CMK (cell line): ENCODE measurements at regions not wholly inside any gene's neighbourhood (a gene's known extent, or its start where the extent isn't known, plus 50 kb on each side); places are given as distances from the start of the nearest gene placed in this dataset.
"Not testable (repeated sequence)": the region's sequence is repeated elsewhere in the genome, so short reads cannot be mapped to it uniquely, and the experiment has no call there.

Experiments used
- DNase-seq: peaks from one replicate; pipeline ENCODE4 v3.0.0-alpha.2; 2010; ENCODE audit warnings: low read depth

DNA sequence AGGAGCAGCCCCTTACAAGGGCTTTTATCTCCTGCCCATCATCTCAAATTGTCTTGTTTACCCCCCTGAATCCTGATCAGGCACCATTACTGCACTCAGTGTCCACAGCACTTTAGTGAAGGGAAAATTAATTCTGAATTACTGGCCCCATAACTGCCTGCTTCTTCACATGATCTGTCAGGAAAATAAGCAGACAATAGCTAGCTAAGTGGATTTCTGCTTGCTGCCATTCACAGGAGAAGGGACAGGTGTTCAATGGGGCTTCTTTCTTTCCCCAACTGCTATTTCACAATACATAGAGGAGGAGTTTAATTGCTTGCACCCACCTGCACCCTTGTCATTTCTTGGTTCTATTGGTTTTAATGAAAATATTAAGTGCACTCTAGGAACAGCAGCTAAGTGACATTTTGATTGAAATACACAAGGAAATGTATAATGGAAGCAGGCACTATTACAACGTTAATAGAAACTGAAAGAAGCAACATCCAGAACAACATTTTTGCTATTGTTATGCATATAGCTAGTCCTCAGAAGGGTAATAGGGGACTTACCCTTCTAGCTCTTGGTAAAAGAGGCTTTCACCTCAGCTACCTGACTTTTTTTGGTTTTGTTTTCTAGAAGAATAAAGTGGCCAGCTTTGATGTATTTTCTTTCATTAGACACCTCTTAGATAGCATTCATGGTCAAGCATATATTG, 599.3 kb upstream of the TLE4 start:
- no peak for DNase-seq

DNA sequence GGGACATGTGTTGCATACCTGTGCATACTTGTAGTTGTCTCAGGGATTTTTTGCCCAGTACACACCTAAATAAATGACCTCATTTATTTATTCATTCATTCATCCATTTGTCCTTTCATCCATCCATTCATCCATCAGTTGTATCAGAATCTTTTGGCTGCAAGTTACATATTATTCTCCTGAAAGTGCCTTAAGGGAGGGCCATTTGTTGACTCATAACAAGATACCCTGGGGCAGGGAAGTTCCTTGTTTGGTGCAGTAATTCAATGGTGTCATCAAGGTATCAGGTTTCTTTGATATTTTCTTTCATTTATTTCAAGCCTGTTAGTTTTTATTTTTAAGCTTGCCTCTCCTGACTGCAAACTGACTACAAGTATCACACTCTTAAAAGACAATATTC, 597.9 kb upstream of the TLE4 start:
- DNase-seq, result no peak

DNA sequence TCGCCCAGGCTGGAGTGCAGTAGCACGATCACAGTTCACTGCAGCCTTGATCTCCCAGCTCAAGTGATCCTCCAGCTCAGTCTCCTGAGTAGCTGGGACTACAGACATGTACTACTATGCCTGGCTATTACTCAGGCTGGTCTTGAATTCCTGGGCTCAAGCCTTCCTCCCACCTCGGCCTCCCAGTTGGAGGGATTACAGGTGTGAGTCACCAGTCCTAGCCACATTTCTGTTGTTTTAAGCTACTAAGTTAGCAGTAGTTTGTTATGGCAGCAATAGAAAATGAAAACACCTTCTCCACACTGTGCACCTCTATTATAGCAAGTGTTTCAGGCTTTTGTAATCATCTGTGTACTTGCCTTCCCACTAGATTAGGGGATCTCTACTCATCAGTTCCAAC, 588.9 kb upstream of the TLE4 start:
- DNase-seq, result no peak

DNA sequence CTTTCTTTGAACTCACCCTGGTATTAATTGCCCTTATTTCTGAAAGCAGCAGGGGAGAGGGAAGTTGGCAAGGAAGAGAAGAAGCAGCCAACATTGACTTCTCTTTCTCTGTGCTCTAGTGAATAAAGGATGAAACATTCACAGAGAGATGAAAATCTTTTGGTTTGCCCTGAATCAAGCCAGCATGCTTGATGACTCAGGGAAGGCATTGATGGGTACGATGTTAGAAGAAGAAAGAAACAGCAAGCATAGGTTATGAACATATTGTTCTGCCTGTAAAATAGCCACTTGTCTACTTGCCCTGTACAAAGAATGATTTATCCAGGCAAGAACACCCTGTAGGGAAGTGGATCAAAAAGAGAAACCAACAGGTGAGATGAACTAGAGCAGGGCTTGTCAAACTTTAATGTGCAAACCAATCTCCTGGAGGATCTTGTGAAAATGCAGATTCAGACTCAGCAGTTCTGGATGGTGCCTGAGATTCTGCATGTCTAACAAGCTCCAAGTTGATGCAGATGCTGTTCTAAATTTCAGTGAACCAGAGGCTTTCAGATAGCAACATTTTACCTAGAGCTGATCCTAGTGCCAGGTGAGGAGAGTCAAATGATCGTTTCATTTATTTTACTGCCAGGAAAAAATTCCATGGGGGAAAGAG, 586.6 kb upstream of the TLE4 start:
- DNase-seq, result no peak

DNA sequence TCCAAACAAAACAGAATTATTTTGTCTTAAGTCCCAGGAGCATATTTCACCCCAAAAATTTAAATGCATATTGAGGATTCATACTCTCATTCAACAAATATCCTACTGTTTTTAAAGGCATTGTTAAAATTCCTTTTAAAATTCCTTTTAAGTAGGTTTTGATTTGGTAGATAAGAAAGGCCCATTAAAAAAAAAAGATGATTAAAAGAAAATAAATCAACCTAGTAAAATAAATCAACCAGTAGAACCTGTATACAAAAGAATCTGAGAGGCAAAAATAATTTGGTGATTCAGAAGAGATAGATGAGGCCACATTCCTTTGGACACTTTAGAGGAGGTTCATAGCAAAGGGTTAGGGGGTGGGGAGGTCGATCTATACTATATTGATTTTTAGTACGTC, 585.3 kb upstream of the TLE4 start:
- DNase-seq, result no peak

DNA sequence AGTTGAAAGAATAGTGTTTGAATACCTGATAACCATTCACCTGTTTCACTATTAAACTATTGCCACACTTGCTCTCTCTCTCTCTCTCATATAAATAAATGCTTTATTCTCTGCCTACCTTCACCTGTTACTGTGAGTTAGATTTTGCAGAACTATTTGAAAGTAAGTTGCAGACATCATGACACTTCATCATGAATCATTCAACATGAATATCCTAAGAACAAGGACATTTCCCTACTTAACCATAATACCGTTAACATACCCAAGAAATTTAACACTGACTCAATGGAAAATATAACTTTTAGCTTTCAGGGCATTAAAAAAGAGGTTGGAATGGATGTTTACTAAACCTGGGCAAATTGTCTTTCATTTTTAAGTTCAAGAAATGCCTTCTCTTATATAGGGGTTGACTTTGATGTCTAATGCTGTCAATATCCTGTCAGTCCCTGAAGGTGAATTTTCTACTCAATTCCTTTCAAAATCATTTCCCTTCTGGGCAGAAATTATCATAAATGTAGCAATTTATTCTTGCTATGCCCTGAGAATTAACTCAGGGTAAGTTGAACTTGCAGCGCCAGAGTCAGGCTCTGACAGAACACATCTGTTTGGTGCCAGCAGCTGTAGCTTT, 582.6 kb upstream of the TLE4 start:
- no peak for DNase-seq

DNA sequence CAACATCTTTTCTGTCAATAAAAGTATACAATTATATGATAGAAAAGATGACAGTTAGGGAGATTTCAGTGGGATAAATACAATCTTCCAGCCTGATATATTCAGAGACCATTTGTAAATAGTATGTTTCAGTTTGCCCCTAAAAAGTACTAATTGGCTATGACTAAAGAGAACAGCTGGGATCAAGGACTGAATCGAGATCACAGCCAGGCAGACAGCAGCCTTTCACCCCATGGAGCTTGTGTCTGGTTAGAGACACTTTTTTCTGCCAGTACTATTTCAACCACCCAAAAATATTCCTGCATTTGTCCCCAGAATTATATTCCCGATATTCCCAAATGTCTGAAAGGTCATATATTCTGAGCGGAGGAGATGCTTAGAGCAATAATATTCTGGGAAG, 577.3 kb upstream of the TLE4 start:
- no peak for DNase-seq

DNA sequence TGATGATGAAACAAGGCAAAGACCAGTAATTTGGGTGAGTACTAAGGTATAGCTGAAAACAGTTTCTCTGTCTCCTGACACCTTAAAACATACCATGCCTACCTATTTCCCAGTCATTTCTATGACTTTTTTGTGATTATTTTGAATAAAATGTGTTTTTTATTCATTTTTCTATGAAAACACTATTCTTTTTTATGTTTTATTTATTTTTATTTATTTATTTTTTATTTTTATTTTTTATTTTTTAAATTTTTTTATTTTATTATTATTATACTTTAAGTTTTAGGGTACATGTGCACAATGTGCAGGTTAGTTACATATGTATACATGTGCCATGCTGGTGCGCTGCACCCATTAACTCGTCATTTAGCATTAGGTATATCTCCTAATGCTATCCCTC, 576.8 kb upstream of the TLE4 start:
- DNase-seq, result not testable (repeated sequence)

DNA sequence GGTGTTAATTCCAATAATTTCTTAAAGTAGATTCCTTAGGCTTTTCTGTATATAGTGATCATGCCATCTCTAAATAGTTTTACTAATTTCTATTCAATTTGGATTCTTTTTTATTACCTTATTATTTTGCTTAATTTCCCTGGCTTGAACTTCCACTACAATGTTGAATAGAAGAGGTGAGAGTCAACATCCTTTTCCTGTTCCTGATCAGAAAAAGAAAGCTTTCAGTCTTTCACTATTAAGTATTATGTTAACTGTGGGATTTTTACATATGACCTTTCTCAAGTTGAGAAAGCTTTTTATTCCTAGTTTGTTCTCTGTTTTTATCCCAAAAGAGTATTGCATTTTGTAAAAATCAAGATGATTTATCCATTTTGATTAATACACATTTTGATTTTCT, 574.5 kb upstream of the TLE4 start:
- no peak for DNase-seq

DNA sequence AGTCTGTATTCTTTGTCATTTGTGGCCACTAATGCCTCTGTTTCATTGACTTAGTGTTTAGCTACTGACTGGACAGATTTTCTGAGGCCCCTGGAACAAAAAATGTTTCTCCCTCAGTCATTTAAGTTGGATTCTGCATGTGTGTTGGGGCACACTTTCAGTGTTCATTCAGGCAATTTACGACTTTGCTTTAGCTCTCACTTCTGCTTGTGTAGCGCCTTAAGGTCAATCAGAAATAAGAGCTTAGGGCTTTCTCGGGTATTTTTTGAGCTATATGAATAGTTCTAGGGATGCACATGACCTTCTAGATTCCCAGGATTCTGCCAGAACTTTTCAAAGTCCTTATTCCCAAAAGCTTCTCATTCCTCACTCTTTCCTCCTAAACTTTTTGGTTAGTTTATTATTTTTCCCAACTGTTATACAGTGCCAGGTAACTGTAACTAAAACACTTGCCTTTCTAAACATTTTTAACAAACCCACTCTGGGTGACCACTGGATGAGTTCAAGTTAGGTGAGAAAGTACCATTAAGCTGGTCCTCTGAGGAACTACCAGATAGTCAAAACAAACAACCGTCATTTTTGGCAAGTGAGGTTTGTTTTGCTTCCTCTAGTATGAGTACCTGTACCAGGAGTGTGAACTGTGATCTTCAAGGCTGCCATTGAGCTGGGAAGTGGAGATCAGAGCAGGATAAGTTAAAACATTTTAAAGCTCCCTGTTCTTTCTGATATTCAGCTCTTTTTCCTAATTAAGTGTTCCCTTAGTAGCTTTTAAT, 571.3 kb upstream of the TLE4 start:
- no peak for DNase-seq

DNA sequence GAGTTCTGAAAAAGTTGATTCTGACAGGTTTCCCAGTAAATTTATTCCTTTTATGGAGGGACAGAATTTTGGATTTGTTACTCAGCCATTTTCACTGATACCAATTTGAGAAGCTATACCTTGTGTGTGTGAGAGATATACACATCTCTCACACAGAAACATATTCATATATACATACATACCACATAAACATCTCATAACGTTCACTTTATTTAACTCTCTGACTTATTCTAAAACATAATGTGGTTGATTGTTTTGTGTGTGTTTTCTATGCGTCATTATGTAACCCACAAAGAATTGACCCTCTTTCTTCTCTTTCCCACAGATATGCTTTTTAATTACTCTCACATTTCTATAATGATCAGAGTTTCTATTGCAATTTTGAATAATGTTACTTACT, 570.8 kb upstream of the TLE4 start:
- no peak for DNase-seq

DNA sequence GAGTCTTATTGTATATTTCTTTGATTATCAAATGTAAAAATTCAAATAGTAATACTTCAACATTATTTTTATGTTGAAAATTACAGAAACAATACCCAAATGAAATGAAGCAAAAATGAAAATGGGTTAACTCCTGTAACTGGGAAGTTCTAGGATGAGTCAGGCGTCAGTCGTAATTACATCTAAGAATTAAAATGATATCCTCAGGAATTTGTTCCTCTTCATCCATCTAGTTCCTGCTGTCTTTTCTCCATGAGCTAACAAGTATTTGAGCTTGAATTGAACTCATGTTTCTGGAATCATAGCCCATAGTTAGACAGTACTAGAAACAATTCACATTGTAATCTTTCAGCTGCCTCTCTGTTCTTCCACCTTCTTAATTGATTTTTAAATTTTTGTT, 568.3 kb upstream of the TLE4 start:
- DNase-seq, result no peak

DNA sequence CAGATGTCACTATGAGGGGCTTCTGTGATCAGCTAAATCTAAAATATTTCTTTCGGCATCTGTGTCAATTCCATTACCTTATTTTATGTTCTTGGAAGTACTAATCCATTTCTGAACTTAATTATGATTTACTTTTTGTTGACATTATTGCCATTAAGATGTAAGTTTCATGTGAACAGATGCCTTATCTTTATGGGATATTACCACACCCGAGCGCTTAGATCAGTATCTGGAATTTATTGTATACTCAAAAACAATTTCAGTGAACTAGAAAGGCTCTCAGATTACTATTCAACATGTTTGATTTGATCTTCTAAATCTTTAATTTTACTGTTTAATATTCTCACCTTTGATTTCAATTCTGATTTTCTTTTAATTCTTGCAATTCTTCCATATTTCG, 567.7 kb upstream of the TLE4 start:
- DNase-seq, result no peak

DNA sequence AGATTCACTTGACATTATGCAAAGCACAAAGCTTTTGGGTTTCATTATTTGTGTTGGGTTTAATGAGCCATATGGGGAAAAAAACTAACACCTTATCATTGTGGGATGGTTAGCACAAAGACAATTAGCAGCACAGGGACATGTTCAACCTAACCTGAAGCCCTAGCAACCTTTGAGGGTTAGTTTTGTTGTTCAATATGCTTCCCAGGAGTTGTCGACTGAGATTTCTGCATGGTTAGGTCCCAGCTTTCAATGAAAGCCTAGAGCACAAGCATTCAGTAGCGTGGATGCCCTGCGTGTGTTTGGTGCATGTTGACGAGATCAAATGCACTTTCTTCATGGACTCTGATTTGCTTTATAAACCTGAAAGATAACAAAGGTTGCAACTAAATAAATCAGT, 565.2 kb upstream of the TLE4 start:
- no peak for DNase-seq

DNA sequence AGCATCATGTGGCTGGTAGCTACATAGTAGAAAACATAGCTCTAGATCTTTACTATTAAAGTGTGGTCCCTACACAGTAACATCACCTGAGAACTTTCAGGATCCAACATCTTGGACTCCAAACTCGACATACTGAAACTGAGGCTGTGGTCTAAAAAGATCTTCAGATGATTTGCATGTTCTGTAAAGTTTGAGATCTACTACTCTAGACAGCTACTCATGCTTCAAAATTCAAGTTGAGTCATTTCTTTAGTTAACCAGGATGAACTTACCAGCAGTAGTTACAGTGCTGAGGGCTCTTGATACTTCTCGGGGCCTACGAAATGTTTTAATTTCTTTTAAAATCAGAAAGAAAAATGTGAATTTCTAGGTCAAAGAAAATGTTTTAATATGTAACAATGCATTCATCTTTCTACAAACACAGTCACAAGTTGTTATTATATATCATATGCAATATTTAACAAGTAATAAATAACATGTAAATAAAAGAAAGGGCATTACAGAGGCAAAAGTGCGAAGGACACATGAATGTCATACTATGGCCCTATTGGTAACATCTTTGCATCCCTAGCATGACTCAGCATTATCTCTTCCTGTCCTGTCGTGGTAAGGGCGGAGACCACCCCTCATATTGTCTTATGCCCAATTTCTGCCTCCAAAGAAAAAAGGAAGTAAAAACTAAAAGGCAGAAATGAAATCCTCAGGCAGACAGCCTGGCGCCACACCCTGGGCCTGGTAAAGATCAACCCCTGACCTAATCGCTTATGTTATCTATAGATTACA, 563.9 kb upstream of the TLE4 start:
- DNase-seq, result no peak

DNA sequence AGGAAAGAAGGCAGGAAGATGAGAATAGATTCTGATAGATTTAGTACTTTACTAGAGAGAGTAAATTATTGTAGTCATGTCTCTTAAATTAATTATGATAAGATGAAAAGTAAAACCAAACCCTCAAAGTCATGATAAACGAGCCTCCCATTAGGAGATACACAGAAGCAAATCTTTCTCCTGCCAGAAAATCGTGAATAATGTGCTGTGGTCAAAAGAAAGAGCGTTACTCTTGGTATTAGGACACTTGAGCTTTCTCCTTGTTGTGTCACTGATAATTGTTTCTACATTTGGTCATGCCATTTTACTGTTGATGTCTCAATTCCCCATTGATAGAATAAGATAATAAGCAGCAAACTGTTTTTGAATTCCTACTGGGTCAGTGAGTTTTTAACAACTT, 562.8 kb upstream of the TLE4 start:
- DNase-seq, result no peak

DNA sequence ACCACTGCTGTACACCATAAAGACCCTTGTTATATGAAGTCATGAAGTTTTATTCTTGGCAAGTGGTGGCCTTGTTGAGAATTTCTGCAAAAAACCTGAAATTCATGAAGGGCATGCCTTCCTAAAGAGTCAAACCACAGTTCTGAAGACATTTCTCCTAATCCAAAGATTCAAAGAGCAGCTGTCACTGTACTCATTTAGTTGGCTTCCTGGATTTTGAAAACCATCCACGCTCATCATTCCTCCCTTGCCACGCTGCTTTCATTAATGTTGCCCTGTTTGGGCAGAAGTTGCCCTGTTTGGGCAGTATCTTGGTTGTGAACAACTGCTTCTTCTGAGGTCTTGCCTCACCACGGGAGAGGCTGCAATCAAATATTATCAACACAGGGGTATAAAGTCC, 560.3 kb upstream of the TLE4 start:
- no peak for DNase-seq

DNA sequence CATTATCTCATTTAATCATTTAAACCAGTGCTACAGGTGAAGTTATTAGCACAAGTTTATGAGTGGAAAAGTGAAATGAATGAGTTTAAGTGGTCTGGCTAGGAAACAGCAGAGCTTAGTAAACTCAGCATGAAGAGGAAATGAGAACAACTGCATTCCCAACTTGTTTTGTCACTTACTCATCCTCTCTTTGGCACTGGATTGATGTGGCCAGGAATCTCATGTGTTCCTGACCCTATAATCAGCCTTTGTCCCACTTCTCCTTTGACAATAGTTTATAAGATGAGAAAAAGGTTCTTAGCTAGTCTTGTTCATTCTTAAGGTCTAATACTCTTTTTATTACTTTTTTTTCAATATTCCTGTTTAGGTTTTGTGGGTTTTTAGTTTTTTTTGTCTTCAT, 559.2 kb upstream of the TLE4 start:
- DNase-seq, result no peak

DNA sequence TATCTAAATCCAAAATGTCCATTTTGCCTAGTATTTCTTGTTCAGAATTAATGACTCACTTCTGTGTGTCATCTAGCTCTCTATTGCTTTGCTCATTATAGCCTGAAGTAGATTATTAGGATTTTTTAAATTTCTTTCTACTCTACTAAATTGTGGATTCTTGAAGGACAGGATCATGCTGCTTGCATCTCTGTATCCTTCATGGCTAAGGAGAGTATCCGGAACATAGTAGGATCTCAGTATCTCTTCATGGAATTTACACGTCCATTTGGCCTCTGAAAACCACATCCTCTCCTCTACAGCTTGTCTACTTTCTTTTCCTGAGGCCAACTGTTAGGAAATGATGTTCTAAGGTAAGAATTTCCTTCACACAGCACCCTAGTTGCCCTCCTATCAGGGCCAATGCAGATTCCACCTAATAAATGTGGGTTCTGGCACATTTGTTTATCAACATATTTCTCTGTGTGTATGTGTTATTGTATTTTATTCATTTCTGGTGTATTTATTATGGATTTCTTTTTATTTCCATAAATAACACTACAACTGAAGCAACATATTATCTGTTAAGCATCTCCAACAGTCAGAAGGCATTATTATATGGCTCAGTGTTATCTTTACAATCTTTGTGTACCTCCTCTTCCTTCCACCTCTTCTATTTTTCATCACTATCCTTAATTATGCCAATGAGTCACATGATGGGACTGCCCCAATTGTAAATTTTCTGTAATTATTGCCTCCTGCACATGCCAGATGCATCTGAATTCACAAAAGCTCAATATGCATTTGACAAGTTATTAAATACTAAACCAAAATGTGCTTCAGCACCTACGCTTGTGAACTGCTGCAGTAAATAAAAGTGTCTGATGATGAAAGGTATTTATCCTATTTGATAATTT, 557.8 kb upstream of the TLE4 start:
- DNase-seq, result no peak

DNA sequence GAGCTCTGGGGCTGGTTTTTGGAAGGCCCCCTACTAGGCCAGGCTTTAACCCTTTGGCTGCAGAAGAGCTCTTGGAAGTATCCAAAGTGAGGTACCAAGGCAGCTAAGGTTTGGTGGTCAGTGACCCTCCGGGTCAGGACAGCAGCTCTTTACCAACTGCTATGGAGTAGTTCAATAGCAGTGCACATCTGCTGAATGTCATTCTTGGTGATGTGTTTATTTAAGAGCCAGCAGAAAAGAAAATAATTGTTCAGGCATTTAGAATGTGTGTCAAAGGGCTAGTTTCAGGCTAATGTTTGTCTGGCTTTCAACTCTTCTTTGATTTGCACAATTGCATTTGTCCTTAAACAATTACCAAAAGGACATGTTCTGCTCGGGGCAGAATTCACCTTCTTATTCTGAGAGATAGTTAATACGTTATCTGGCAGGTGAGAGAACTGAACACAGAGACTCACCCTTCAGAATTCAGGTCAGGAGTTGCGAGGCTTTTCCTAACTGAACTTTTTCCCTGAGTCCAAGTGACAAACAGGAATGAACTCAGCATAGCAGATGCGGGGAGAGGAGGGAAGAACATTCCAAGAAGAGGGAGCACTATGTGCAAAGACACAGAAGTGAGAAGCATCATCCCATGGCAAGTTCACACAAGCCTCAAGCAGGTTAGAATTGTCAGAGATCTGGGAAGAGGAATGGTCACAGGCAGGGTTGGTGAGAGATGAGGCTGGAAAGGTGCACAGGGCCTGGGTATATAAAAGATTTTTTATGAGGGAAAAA, 556.7 kb upstream of the TLE4 start:
- DNase-seq, result no peak
